A549 (cell line): ENCODE measurements at regions not wholly inside any gene's neighbourhood (a gene's known extent, or its start where the extent isn't known, plus 50 kb on each side); places are given as distances from the start of the nearest gene placed in this dataset.

ENCODE experiments used
- ATAC-seq, 2 experiments: fragments of 200-7000 bp in 1 of 2; fragments of >200 bp in 1 of 2; cut with Nextera tagmentation in 1 of 2; cut with Tn5 transposase in 1 of 2; 3 replicates each; pipeline versions ENCODE4 v1.8.0 to v1.9.1; 2018 to 2020; ENCODE audit warnings: mild to moderate bottlenecking in 1 of 2, moderate library complexity in 1 of 2
- CTCF ChIA-PET: fragments of 300-600 bp; sonication (Branson Sonifier 250); formaldehyde crosslinking; extraction: SDS; loops from one replicate; lab custom pipeline; 2021; ENCODE audit warnings: antibody characterized with exemption, inconsistent platforms; lab: Yijun Ruan, JAX
- POLR2A ChIA-PET: fragments of 350-600 bp; formaldehyde crosslinking; extraction: SDS; loops from one replicate; lab custom pipeline; 2021; ENCODE audit warnings: antibody characterized with exemption, inconsistent platforms; lab: Yijun Ruan, JAX
- DNase-seq, 2 experiments: peaks; one replicate each; pipeline versions ENCODE4 v3.0.0 to v3.0.0-alpha.2; 2011 to 2016; ENCODE audit warnings: low read depth in 1 of 2, low spot score in 1 of 2
- FAIRE-seq: peaks from 2 replicates; lab custom pipeline; 2011; peaks lifted over from hg19 to GRCh38; lab: Jason Lieb, UNC
- H3K27ac ChIP-seq, 2 experiments: fragments of >200 bp; sonication (Bioruptor Twin); formaldehyde crosslinking; 3 replicates each; pipeline ENCODE4 v1.5.1; 2016 to 2017
- H3K4me1 ChIP-seq: fragments of >200 bp; sonication (Bioruptor Twin); formaldehyde crosslinking; 3 replicates; pipeline ENCODE4 v1.6.1; 2016
- H3K4me2 ChIP-seq: fragments of >200 bp; sonication (Bioruptor Twin); formaldehyde crosslinking; 3 replicates; pipeline ENCODE4 v1.6.1; 2016
- H3K4me3 ChIP-seq: fragments of >200 bp; sonication (Bioruptor Twin); formaldehyde crosslinking; 3 replicates; pipeline ENCODE4 v1.5.1; 2016
- H3K9me3 ChIP-seq: fragments of >200 bp; sonication (Bioruptor Twin); formaldehyde crosslinking; 3 replicates; pipeline ENCODE4 v1.6.1; 2016
- ATOH8 ChIP-seq: fragments of 250-450 bp; sonication (Bioruptor Pico); IDR thresholded peaks from 2 replicates; pipeline ENCODE4 v1.5.0; 2020; ENCODE audit warnings: low read depth, mild to moderate bottlenecking, moderate library complexity
- CEBPB ChIP-seq, 2 experiments: fragments of >200 bp in 1 of 2; sonication (Bioruptor Twin) in 1 of 2; formaldehyde crosslinking in 1 of 2; IDR thresholded peaks; 2 replicates each; pipeline ENCODE4 v1.6.1; 2012 to 2016
- CHD2 ChIP-seq: fragments of 150-350 bp; IDR thresholded peaks from 2 replicates; pipeline ENCODE4 v1.6.1; 2014; ENCODE audit warnings: low read length; ENCODE audit not compliant: partially characterized antibody
- EHMT2 ChIP-seq: fragments of 200-600 bp; sonication (generic); IDR thresholded peaks from 2 replicates; pipeline ENCODE4 v1.6.1; 2016; ENCODE audit warnings: antibody characterized with exemption, low read depth, mild to moderate bottlenecking, moderate library complexity
- FOXS1 ChIP-seq: fragments of 250-450 bp; sonication (Bioruptor Pico); IDR thresholded peaks from 2 replicates; pipeline ENCODE4 v1.5.0; 2020; ENCODE audit warnings: mild to moderate bottlenecking, moderate library complexity
- HOXA7 ChIP-seq: fragments of 250-450 bp; sonication (Bioruptor Pico); IDR thresholded peaks from 2 replicates; pipeline ENCODE4 v1.5.0; 2020; ENCODE audit warnings: mild to moderate bottlenecking, moderate library complexity
- MYC ChIP-seq: IDR thresholded peaks from 2 replicates; pipeline ENCODE4 v1.6.1; 2012; ENCODE audit warnings: mild to moderate bottlenecking, inconsistent platforms, low read length, improper control_type of control experiment, borderline replicate concordance
- PBX3 ChIP-seq: IDR thresholded peaks from 2 replicates; pipeline ENCODE4 v1.6.1; 2012
- PHF8 ChIP-seq: fragments of 200-600 bp; sonication (generic); IDR thresholded peaks from 2 replicates; pipeline ENCODE4 v1.6.1; 2016; ENCODE audit warnings: low read depth, mild to moderate bottlenecking, antibody characterized with exemption, moderate library complexity, borderline replicate concordance
- POLR2A ChIP-seq: IDR thresholded peaks from 2 replicates; pipeline ENCODE4 v1.6.1; 2012; ENCODE audit warnings: mild to moderate bottlenecking, low read length
- POLR2AphosphoS2 ChIP-seq: conservative IDR thresholded peaks from 2 replicates; pipeline ENCODE4 v1.6.1; 2012; ENCODE audit warnings: low read length, improper control_type of control experiment, inconsistent platforms
- RAD21 ChIP-seq, 2 experiments: fragments of >200 bp in 1 of 2; sonication (Bioruptor Twin) in 1 of 2; formaldehyde crosslinking in 1 of 2; IDR thresholded peaks in 1 of 2; conservative IDR thresholded peaks in 1 of 2; 2 replicates in 1 of 2; 3 replicates in 1 of 2; pipeline ENCODE4 v1.6.1; 2012 to 2018; ENCODE audit warnings: inconsistent platforms in 1 of 2
- SMC3 ChIP-seq: fragments of >200 bp; sonication (Bioruptor Twin); formaldehyde crosslinking; IDR thresholded peaks from 3 replicates; pipeline ENCODE4 v1.6.1; 2018; ENCODE audit warnings: inconsistent platforms
- SREBF2 ChIP-seq: fragments of 450-650 bp; IDR thresholded peaks from 2 replicates; pipeline ENCODE4 v1.6.1; 2014; ENCODE audit warnings: mild to moderate bottlenecking, moderate library complexity
- ZFP36 ChIP-seq: fragments of 450-650 bp; IDR thresholded peaks from 2 replicates; pipeline ENCODE4 v1.6.1; 2014; ENCODE audit warnings: borderline replicate concordance; ENCODE audit not compliant: partially characterized antibody
- WGBS: methylation state at CpG from one replicate; pipeline ENCODE4 v1.1.6; 2017; ENCODE audit errors: missing lambda C conversion rate; 5-methylcytosine and 5-hydroxymethylcytosine counted together
- TF ChIP-seq, protein P1 (sequence below): fragments of >200 bp; sonication (Bioruptor Twin); formaldehyde crosslinking; IDR thresholded peaks from 3 replicates; pipeline ENCODE4 v1.6.1; 2016
- TF ChIP-seq, protein P2 (sequence below): fragments of 150-350 bp; IDR thresholded peaks from 2 replicates; pipeline ENCODE4 v1.6.1; 2014; ENCODE audit warnings: low read depth, mild to moderate bottlenecking, low read length
- TF ChIP-seq, protein P3 (sequence below): fragments of 250-450 bp; sonication (Bioruptor Pico); IDR thresholded peaks from 2 replicates; pipeline ENCODE4 v1.5.0; 2021; ENCODE audit warnings: mild to moderate bottlenecking, moderate library complexity, borderline replicate concordance

GRCh38 chr1:87922885-87923284 lies 594.2 kb downstream of the LMO4 start:
- ATAC-seq (no peak), FAIRE-seq (no peak)

DNA sequence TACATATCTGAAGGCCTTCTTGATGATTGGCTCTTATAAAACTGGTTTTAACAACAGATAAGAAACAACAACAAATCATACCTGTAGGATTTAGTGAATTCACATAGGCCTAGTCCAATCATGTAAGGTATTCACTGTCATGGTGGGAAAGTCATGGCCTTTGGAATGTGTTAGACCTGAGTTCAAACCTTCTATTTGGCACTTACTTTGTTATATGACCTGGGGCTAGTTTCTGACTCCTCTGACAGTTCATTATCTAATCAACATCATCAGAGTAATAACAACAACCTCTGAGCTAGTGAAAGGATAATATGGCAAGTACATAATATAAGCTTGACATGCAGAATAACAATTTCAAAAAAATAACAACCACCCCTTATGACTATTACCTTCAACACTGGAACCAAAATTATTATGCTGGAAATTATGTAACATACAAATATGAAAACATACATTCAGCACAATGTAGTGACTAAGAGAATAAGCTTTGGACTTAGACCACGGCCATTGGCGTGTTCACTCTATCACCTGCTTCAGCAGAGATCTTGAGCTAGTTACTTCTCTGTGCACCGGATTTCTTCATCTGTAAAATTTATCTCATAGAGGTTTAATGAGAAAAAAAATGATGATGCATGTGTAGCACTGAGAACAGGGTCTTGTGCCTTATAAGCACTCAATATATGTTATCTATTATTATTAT lies 597.6 kb downstream of the LMO4 start:
- TF ChIP-seq PHF8: no peak
- TF ChIP-seq CHD2: no peak
- TF ChIP-seq FOXS1 (CRISPR knock-in tag): no peak
- TF ChIP-seq POLR2AphosphoS2: no peak
- TF ChIP-seq RAD21 (conservative IDR thresholded peaks at IDR 0.05 in 1 of 2, IDR thresholded peaks at IDR 0.05 in 1 of 2): no peak
- no peak for TF ChIP-seq SMC3
- WGBS: 90% methylated on average over 3 of the region's 3 CpGs
- DNase-seq: no peak
- FAIRE-seq: no peak
- Histone ChIP-seq H3K9me3 (no peaks in the 10 kb centered on the region), H3K4me1 (peaks cover 5% of the 10 kb centered on the region; the same call in 2 of the 3 replicates), H3K4me3 (no peak overlapping the region), H3K27ac (no peak overlapping the region), H3K4me2 (no peak overlapping the region)
- ChIA-PET CTCF (no interaction called here), POLR2A (no interaction called here)
- ATAC-seq: no peak

More at GRCh38 chr1:87922885-87923284, 594.2 kb downstream of the LMO4 start:
- DNase-seq: no peak
- TF ChIP-seq POLR2A: no peak
- TF ChIP-seq ZFP36: no peak
- TF ChIP-seq HOXA7 (CRISPR knock-in tag): no peak
- TF ChIP-seq ATOH8: no peak
- TF ChIP-seq EHMT2: no peak
- TF ChIP-seq PBX3: no peak
- TF ChIP-seq, protein P1, sequence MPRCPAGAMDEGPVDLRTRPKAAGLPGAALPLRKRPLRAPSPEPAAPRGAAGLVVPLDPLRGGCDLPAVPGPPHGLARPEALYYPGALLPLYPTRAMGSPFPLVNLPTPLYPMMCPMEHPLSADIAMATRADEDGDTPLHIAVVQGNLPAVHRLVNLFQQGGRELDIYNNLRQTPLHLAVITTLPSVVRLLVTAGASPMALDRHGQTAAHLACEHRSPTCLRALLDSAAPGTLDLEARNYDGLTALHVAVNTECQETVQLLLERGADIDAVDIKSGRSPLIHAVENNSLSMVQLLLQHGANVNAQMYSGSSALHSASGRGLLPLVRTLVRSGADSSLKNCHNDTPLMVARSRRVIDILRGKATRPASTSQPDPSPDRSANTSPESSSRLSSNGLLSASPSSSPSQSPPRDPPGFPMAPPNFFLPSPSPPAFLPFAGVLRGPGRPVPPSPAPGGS: no peak
- TF ChIP-seq SREBF2: no peak
- TF ChIP-seq, protein P2, sequence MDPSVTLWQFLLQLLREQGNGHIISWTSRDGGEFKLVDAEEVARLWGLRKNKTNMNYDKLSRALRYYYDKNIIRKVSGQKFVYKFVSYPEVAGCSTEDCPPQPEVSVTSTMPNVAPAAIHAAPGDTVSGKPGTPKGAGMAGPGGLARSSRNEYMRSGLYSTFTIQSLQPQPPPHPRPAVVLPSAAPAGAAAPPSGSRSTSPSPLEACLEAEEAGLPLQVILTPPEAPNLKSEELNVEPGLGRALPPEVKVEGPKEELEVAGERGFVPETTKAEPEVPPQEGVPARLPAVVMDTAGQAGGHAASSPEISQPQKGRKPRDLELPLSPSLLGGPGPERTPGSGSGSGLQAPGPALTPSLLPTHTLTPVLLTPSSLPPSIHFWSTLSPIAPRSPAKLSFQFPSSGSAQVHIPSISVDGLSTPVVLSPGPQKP: no peak
- 65% methylated on average over 2 of the region's 2 CpGs for WGBS
- CTCF ChIA-PET: no interaction called here
- Histone ChIP-seq H3K9me3 (no peaks in the 10 kb centered on the region), H3K4me2 (no peak overlapping the region), H3K27ac (no peak overlapping the region), H3K4me1 (no peaks in the 10 kb centered on the region; the same call in 2 of the 3 replicates), H3K4me3 (no peak overlapping the region)
- POLR2A ChIA-PET: no interaction called here

- POLR2A ChIA-PET: no interaction called here
- TF ChIP-seq, protein P3, sequence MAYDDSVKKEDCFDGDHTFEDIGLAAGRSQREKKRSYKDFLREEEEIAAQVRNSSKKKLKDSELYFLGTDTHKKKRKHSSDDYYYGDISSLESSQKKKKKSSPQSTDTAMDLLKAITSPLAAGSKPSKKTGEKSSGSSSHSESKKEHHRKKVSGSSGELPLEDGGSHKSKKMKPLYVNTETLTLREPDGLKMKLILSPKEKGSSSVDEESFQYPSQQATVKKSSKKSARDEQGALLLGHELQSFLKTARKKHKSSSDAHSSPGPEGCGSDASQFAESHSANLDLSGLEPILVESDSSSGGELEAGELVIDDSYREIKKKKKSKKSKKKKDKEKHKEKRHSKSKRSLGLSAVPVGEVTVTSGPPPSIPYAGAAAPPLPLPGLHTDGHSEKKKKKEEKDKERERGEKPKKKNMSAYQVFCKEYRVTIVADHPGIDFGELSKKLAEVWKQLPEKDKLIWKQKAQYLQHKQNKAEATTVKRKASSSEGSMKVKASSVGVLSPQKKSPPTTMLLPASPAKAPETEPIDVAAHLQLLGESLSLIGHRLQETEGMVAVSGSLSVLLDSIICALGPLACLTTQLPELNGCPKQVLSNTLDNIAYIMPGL (CRISPR knock-in tag): no peak
- no peak for TF ChIP-seq MYC
- TF ChIP-seq ATOH8: no peak
- no peak for TF ChIP-seq CHD2
- TF ChIP-seq CEBPB (IDR thresholded peaks at IDR 0.05): no peak
- TF ChIP-seq, all 56 proteins: peak for 0
- Histone ChIP-seq H3K9me3 (no peaks in the 10 kb centered on the region), H3K4me1 (peaks cover 5% of the 10 kb centered on the region; the same call in 2 of the 3 replicates), H3K27ac (no peak overlapping the region), H3K4me3 (no peak overlapping the region), H3K4me2 (no peak overlapping the region)
- FAIRE-seq: no peak
- ATAC-seq: no peak
- DNase-seq: no peak
- 100% methylated on average over 1 of the region's 1 CpG for WGBS
- CTCF ChIA-PET: interaction anchor here (1.8 kb wide), 1 partner anchor 601 kb away, joined by 3 read pairs; no protein-coding TSS in a partner anchor
These were observed 598.2 kb downstream of the LMO4 start for GRCh38 chr1:87926921-87927320.
